Testis (tissue), 2 donors: ENCODE measurements at regions not wholly inside any gene's neighbourhood (a gene's known extent, or its start where the extent isn't known, plus 50 kb on each side); places are given as distances from the start of the nearest gene placed in this dataset.

Experiments used
- DNase-seq: peaks from one replicate; pipeline ENCODE4 v3.0.0-alpha.2; 2019
- H3K27ac ChIP-seq, 2 donors: fragments of 200-600 bp; sonication (generic); one replicate each; pipeline ENCODE4 v1.5.1; 2019
- H3K27me3 ChIP-seq: fragments of 200-600 bp; sonication (generic); one replicate; pipeline ENCODE4 v1.5.1; 2019
- H3K36me3 ChIP-seq: fragments of 200-600 bp; sonication (generic); one replicate; pipeline ENCODE4 v1.5.1; 2017; ENCODE audit warnings: low read depth; ENCODE audit errors: missing control alignments
- H3K4me1 ChIP-seq: fragments of 200-600 bp; sonication (generic); one replicate; pipeline ENCODE4 v1.5.1; 2019
- H3K4me3 ChIP-seq, 2 donors: fragments of 200-600 bp; sonication (generic); one replicate each; pipeline ENCODE4 v1.5.1; 2017 to 2019
- H3K9me3 ChIP-seq: fragments of 200-600 bp; sonication (generic); one replicate; pipeline ENCODE4 v1.5.1; 2017
- CTCF ChIP-seq, 3 experiments: fragments of 450-650 bp in 2 of 3; fragments of 200-600 bp in 1 of 3; sonication (generic) in 1 of 3; IDR thresholded peaks; one replicate each; pipeline ENCODE4 v1.5.1; 2016 to 2019; ENCODE audit warnings: antibody characterized with exemption in 3 of 3, mild to moderate bottlenecking in 2 of 3, moderate library complexity in 1 of 3
- POLR2A ChIP-seq: fragments of 450-650 bp; IDR thresholded peaks from one replicate; pipeline ENCODE4 v1.6.1; 2017; ENCODE audit warnings: antibody characterized with exemption, mild to moderate bottlenecking, moderate library complexity
- WGBS, 2 donors: methylation state at CpG; one replicate each; pipeline ENCODE4 v1.1.5; 2018; 5-methylcytosine and 5-hydroxymethylcytosine counted together
- intact Hi-C: fragments of 100-400 bp; cut with DNase I; formaldehyde crosslinking; loops from one replicate; pipeline ENCODE4 v1.15.1; 2023; ENCODE audit warnings: low total_unique reads

GRCh38 chr5:38734353-38734752 is 111.5 kb upstream of the OSMR start:
- intact Hi-C loops = no loop called here
- no peaks in the 10 kb centered on the region for H3K9me3 ChIP-seq
- no peak overlapping the region for H3K27ac ChIP-seq
- H3K4me1 ChIP-seq = no peaks in the 10 kb centered on the region
- 77 to 85% methylated on average over 4 of the region's 4 CpGs for WGBS, 2 donors
- TF ChIP-seq CTCF (IDR thresholded peaks at IDR 0.05) (no peak), POLR2A (no peak)
- H3K36me3 ChIP-seq = no peaks in the 10 kb centered on the region
- DNase-seq = no peak
- no peaks in the 10 kb centered on the region for H3K27me3 ChIP-seq
- no peak overlapping the region for H3K4me3 ChIP-seq

- Histone ChIP-seq H3K4me3 (no peak overlapping the region), H3K27me3 (no peaks in the 10 kb centered on the region), H3K36me3 (no peaks in the 10 kb centered on the region), H3K9me3 (no peaks in the 10 kb centered on the region), H3K27ac (no peak overlapping the region), H3K4me1 (no peaks in the 10 kb centered on the region)
- intact Hi-C loops = no loop called here
- DNase-seq = no peak
- 51 to 74% methylated on average over 2 of the region's 2 CpGs for WGBS, 2 donors
- TF ChIP-seq POLR2A (no peak), CTCF (IDR thresholded peaks at IDR 0.05) (no peak)
These were observed 109.7 kb upstream of the OSMR start for GRCh38 chr5:38736089-38736488.

GRCh38 chr5:38737976-38738375 is 107.8 kb upstream of the OSMR start:
- no peaks in the 10 kb centered on the region for H3K27me3 ChIP-seq
- intact Hi-C loops = no loop called here
- no peak for DNase-seq
- no peaks in the 10 kb centered on the region for H3K9me3 ChIP-seq
- H3K4me3 ChIP-seq = no peak overlapping the region
- no peak for TF ChIP-seq CTCF (IDR thresholded peaks at IDR 0.05)
- no peak for TF ChIP-seq POLR2A
- 94 to 98% methylated on average over 5 to 6 of the region's 6 CpGs for WGBS, 2 donors
- no peak overlapping the region for H3K27ac ChIP-seq
- H3K4me1 ChIP-seq = no peaks in the 10 kb centered on the region
- H3K36me3 ChIP-seq = no peaks in the 10 kb centered on the region

- no peaks in the 10 kb centered on the region for H3K36me3 ChIP-seq
- H3K9me3 ChIP-seq = no peaks in the 10 kb centered on the region
- H3K27me3 ChIP-seq = no peaks in the 10 kb centered on the region
- no peak for DNase-seq
- H3K4me3 ChIP-seq = no peak overlapping the region
- intact Hi-C loops = no loop called here
- WGBS, 2 donors = 88 to 90% methylated on average over 4 of the region's 4 CpGs
- TF ChIP-seq CTCF (IDR thresholded peaks at IDR 0.05) = no peak
- TF ChIP-seq POLR2A = no peak
- H3K27ac ChIP-seq = no peak overlapping the region
- no peaks in the 10 kb centered on the region for H3K4me1 ChIP-seq
These were observed 106.7 kb upstream of the OSMR start for GRCh38 chr5:38739011-38739704.

GRCh38 chr5:38739705-38740045 is 106.1 kb upstream of the OSMR start:
- Histone ChIP-seq H3K9me3 (no peaks in the 10 kb centered on the region), H3K4me3 (no peak overlapping the region), H3K27me3 (no peaks in the 10 kb centered on the region), H3K4me1 (no peaks in the 10 kb centered on the region), H3K27ac (no peak overlapping the region), H3K36me3 (no peaks in the 10 kb centered on the region)
- no peak for TF ChIP-seq CTCF (IDR thresholded peaks at IDR 0.05)
- TF ChIP-seq POLR2A = no peak
- intact Hi-C loops = no loop called here
- WGBS, 2 donors = 97 to 98% methylated on average over 1 of the region's 1 CpG
- no peak for DNase-seq
